HL-60 (cell line): ENCODE measurements at regions not wholly inside any gene's neighbourhood (a gene's known extent, or its start where the extent isn't known, plus 50 kb on each side); places are given as distances from the start of the nearest gene placed in this dataset.

ENCODE experiments used
- GABPA ChIP-seq: IDR thresholded peaks from 2 replicates; pipeline ENCODE4 v1.6.1; 2012; ENCODE audit warnings: low read depth
- POLR2AphosphoS5 ChIP-seq: IDR thresholded peaks from 2 replicates; pipeline ENCODE4 v1.6.1; 2012; ENCODE audit warnings: low read depth
- SPI1 ChIP-seq: IDR thresholded peaks from 2 replicates; pipeline ENCODE4 v1.6.1; 2012; ENCODE audit warnings: low read depth, mild to moderate bottlenecking, borderline replicate concordance
- TF ChIP-seq, protein P1 (sequence below): IDR thresholded peaks from 2 replicates; pipeline ENCODE4 v1.6.1; 2012; ENCODE audit warnings: low read depth; ENCODE audit not compliant: insufficient replicate concordance
- TF ChIP-seq, protein P2 (sequence below): IDR thresholded peaks from one replicate; pipeline ENCODE4 v1.5.1; 2011; ENCODE audit warnings: low read length, control low read depth, inconsistent platforms; ENCODE audit not compliant: insufficient read depth

DNA sequence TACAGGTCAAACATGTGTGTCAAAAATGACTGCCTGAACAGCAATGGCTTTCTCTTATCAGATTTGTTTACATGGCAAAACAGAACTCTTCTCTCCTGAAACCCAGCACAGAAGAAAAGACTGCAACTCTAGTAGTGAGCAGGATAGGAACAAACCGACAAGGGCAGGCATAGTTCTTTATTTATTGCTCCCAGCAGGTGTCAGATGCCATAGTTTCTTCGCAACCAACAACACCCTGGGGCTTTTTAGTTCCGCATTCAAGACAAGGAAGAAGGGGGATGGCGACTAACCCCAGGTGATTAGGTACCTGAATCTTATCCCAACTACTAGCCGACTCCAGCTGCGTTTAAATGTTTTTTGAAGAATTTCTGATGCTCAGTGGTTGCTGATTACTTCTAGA lies 367.5 kb upstream of the FIGN start:
- TF ChIP-seq, protein P1, sequence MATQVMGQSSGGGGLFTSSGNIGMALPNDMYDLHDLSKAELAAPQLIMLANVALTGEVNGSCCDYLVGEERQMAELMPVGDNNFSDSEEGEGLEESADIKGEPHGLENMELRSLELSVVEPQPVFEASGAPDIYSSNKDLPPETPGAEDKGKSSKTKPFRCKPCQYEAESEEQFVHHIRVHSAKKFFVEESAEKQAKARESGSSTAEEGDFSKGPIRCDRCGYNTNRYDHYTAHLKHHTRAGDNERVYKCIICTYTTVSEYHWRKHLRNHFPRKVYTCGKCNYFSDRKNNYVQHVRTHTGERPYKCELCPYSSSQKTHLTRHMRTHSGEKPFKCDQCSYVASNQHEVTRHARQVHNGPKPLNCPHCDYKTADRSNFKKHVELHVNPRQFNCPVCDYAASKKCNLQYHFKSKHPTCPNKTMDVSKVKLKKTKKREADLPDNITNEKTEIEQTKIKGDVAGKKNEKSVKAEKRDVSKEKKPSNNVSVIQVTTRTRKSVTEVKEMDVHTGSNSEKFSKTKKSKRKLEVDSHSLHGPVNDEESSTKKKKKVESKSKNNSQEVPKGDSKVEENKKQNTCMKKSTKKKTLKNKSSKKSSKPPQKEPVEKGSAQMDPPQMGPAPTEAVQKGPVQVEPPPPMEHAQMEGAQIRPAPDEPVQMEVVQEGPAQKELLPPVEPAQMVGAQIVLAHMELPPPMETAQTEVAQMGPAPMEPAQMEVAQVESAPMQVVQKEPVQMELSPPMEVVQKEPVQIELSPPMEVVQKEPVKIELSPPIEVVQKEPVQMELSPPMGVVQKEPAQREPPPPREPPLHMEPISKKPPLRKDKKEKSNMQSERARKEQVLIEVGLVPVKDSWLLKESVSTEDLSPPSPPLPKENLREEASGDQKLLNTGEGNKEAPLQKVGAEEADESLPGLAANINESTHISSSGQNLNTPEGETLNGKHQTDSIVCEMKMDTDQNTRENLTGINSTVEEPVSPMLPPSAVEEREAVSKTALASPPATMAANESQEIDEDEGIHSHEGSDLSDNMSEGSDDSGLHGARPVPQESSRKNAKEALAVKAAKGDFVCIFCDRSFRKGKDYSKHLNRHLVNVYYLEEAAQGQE = no peak
- TF ChIP-seq, protein P2, sequence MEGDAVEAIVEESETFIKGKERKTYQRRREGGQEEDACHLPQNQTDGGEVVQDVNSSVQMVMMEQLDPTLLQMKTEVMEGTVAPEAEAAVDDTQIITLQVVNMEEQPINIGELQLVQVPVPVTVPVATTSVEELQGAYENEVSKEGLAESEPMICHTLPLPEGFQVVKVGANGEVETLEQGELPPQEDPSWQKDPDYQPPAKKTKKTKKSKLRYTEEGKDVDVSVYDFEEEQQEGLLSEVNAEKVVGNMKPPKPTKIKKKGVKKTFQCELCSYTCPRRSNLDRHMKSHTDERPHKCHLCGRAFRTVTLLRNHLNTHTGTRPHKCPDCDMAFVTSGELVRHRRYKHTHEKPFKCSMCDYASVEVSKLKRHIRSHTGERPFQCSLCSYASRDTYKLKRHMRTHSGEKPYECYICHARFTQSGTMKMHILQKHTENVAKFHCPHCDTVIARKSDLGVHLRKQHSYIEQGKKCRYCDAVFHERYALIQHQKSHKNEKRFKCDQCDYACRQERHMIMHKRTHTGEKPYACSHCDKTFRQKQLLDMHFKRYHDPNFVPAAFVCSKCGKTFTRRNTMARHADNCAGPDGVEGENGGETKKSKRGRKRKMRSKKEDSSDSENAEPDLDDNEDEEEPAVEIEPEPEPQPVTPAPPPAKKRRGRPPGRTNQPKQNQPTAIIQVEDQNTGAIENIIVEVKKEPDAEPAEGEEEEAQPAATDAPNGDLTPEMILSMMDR = no peak
- TF ChIP-seq POLR2AphosphoS5 (no peak), GABPA (no peak), SPI1 (no peak)
